Retinal pigment epithelial cell (primary cell): ENCODE measurements at regions not wholly inside any gene's neighbourhood (a gene's known extent, or its start where the extent isn't known, plus 50 kb on each side); places are given as distances from the start of the nearest gene placed in this dataset.

ENCODE experiments used
- DNase-seq: peaks from one replicate; pipeline ENCODE4 v3.0.0-alpha.2; 2010; ENCODE audit warnings: low read depth
- H3K4me3 ChIP-seq: 2 replicates; pipeline ENCODE4 v1.5.1; 2011; ENCODE audit warnings: mild to moderate bottlenecking, low read length, control low read depth, moderate library complexity
- CTCF ChIP-seq: conservative IDR thresholded peaks from 2 replicates; pipeline ENCODE4 v1.5.1; 2011; ENCODE audit warnings: low read depth, low read length, control low read depth, inconsistent platforms

GRCh38 chr13:40318366-40318765 lies 348.1 kb downstream of the FOXO1 start:
- DNase-seq, result peak; percentile 43
- H3K4me3 ChIP-seq, result no peak overlapping the region
- no peak for TF ChIP-seq CTCF

- no peak for DNase-seq
- no peak overlapping the region for H3K4me3 ChIP-seq
- no peak for TF ChIP-seq CTCF
Measured at GRCh38 chr13:40319699-40320579, 346.5 kb downstream of the FOXO1 start.

- no peak overlapping the region for H3K4me3 ChIP-seq
- no peak for TF ChIP-seq CTCF
- no peak for DNase-seq
Measured at GRCh38 chr13:40328091-40328490, 338.4 kb downstream of the FOXO1 start.

GRCh38 chr13:40329781-40330485 lies 336.5 kb downstream of the FOXO1 start:
- H3K4me3 ChIP-seq, result no peak overlapping the region
- no peak for DNase-seq
- TF ChIP-seq CTCF, result no peak

GRCh38 chr13:40330950-40331349 lies 335.5 kb downstream of the FOXO1 start:
- TF ChIP-seq CTCF, result no peak
- no peak for DNase-seq
- H3K4me3 ChIP-seq, result no peak overlapping the region

GRCh38 chr13:40331802-40332201 lies 334.6 kb downstream of the FOXO1 start:
- DNase-seq, result no peak
- no peak overlapping the region for H3K4me3 ChIP-seq
- no peak for TF ChIP-seq CTCF

- no peak overlapping the region for H3K4me3 ChIP-seq
- no peak for DNase-seq
- TF ChIP-seq CTCF, result no peak
Measured at GRCh38 chr13:40333226-40333625, 333.2 kb downstream of the FOXO1 start.
